Cardiac muscle cell (in vitro differentiated cells and primary cell): ENCODE measurements at regions not wholly inside any gene's neighbourhood (a gene's known extent, or its start where the extent isn't known, plus 50 kb on each side); places are given as distances from the start of the nearest gene placed in this dataset.

Source experiments
- DNase-seq, 2 donors: peaks; one replicate each; pipeline versions ENCODE4 v3.0.0 to v3.0.0-alpha.2; 2010 to 2017; ENCODE audit warnings: low read depth in 1 of 2, low spot score in 1 of 2
- H3K27ac ChIP-seq: fragments of 200-600 bp; sonication (generic); 2 replicates; pipeline ENCODE4 v1.5.1; 2016
- H3K27me3 ChIP-seq: fragments of 200-600 bp; sonication (generic); 2 replicates; pipeline ENCODE4 v1.6.0; 2016; ENCODE audit warnings: control low read depth
- H3K36me3 ChIP-seq: fragments of 200-600 bp; sonication (generic); 2 replicates; pipeline ENCODE4 v1.5.1; 2016; ENCODE audit warnings: control low read depth
- H3K4me1 ChIP-seq: fragments of 200-600 bp; sonication (generic); 2 replicates; pipeline ENCODE4 v1.8.1; 2017; ENCODE audit warnings: low read depth, mild to moderate bottlenecking, mixed run types
- H3K4me3 ChIP-seq: fragments of 200-600 bp; sonication (generic); 2 replicates; pipeline ENCODE4 v1.5.1; 2016; ENCODE audit warnings: mild to moderate bottlenecking
- H3K9me3 ChIP-seq: fragments of 200-600 bp; sonication (generic); 2 replicates; pipeline ENCODE4 v1.5.1; 2017; ENCODE audit warnings: low read depth, mild to moderate bottlenecking, control low read depth
- CTCF ChIP-seq: IDR thresholded peaks from 2 replicates; pipeline ENCODE4 v1.5.1; 2012; ENCODE audit warnings: low read depth, mild to moderate bottlenecking, low read length

GRCh38 chr3:44132061-44132460, 109.6 kb upstream of the TOPAZ1 start:
- TF ChIP-seq CTCF, result no peak

GRCh38 chr3:44132593-44132992, 109.1 kb upstream of the TOPAZ1 start:
- no peak for TF ChIP-seq CTCF
- H3K4me3 ChIP-seq, result no peak overlapping the region
- H3K36me3 ChIP-seq, result no peaks in the 10 kb centered on the region
- H3K27me3 ChIP-seq, result peaks cover 80% of the 10 kb centered on the region
- no peaks in the 10 kb centered on the region for H3K4me1 ChIP-seq
- DNase-seq, result no peak
- H3K27ac ChIP-seq, result no peak overlapping the region
- no peaks in the 10 kb centered on the region for H3K9me3 ChIP-seq

More at GRCh38 chr3:44132061-44132460, 109.6 kb upstream of the TOPAZ1 start:
- no peak overlapping the region for H3K4me3 ChIP-seq
- peaks cover 86% of the 10 kb centered on the region for H3K27me3 ChIP-seq
- no peaks in the 10 kb centered on the region for H3K36me3 ChIP-seq
- no peaks in the 10 kb centered on the region for H3K9me3 ChIP-seq
- H3K27ac ChIP-seq, result no peak overlapping the region
- DNase-seq, result no peak
- no peaks in the 10 kb centered on the region for H3K4me1 ChIP-seq

- H3K27me3 ChIP-seq, result peaks cover 43% of the 10 kb centered on the region
- TF ChIP-seq CTCF, result no peak
- no peak overlapping the region for H3K4me3 ChIP-seq
- peak; percentile 9 to 53 for DNase-seq
- no peaks in the 10 kb centered on the region for H3K9me3 ChIP-seq
- H3K36me3 ChIP-seq, result no peaks in the 10 kb centered on the region
- no peak overlapping the region for H3K27ac ChIP-seq
- H3K4me1 ChIP-seq, result no peaks in the 10 kb centered on the region
These were observed 105.3 kb upstream of the TOPAZ1 start for GRCh38 chr3:44136421-44136820.

GRCh38 chr3:44146073-44146472, 95.6 kb upstream of the TOPAZ1 start:
- H3K4me1 ChIP-seq, result peaks cover 5% of the 10 kb centered on the region
- peaks cover 20% of the 10 kb centered on the region for H3K27me3 ChIP-seq
- no peak for DNase-seq
- no peak overlapping the region for H3K27ac ChIP-seq
- H3K4me3 ChIP-seq, result no peak overlapping the region
- TF ChIP-seq CTCF, result no peak
- no peaks in the 10 kb centered on the region for H3K9me3 ChIP-seq
- H3K36me3 ChIP-seq, result no peaks in the 10 kb centered on the region

- H3K27me3 ChIP-seq, result peaks cover 37% of the 10 kb centered on the region
- TF ChIP-seq CTCF, result no peak
- H3K27ac ChIP-seq, result no peak overlapping the region
- no peaks in the 10 kb centered on the region for H3K36me3 ChIP-seq
- no peaks in the 10 kb centered on the region for H3K9me3 ChIP-seq
- no peak overlapping the region for H3K4me3 ChIP-seq
- DNase-seq, result no peak
- no peaks in the 10 kb centered on the region for H3K4me1 ChIP-seq
These were observed 81.9 kb upstream of the TOPAZ1 start for GRCh38 chr3:44159696-44160300.

- no peak for DNase-seq
- H3K4me3 ChIP-seq, result no peak overlapping the region
- no peaks in the 10 kb centered on the region for H3K9me3 ChIP-seq
- no peak overlapping the region for H3K27ac ChIP-seq
- no peak for TF ChIP-seq CTCF
- peaks cover 35% of the 10 kb centered on the region for H3K27me3 ChIP-seq
- no peaks in the 10 kb centered on the region for H3K4me1 ChIP-seq
- H3K36me3 ChIP-seq, result no peaks in the 10 kb centered on the region
These were observed 80.9 kb upstream of the TOPAZ1 start for GRCh38 chr3:44160818-44161217.
